Thyroid gland (tissue), 4 donors: ENCODE measurements at regions not wholly inside any gene's neighbourhood (a gene's known extent, or its start where the extent isn't known, plus 50 kb on each side); places are given as distances from the start of the nearest gene placed in this dataset.

Experiments
- DNase-seq, 2 donors: peaks; one replicate each; pipeline ENCODE4 v3.0.0-alpha.2; 2019
- H3K27ac ChIP-seq, 3 donors: fragments of 200-600 bp; sonication (generic); 1 replicate in 2 of 3; 2 replicates in 1 of 3; pipeline ENCODE4 v1.5.1; 2016 to 2019; ENCODE audit warnings: mild to moderate bottlenecking in 1 of 3, moderate library complexity in 1 of 3
- H3K27me3 ChIP-seq: fragments of 200-600 bp; sonication (generic); one replicate; pipeline ENCODE4 v1.5.1; 2019
- H3K36me3 ChIP-seq, 2 donors: fragments of 200-600 bp; sonication (generic); one replicate each; pipeline ENCODE4 v1.5.1; 2016 to 2019
- H3K4me1 ChIP-seq, 2 donors: fragments of 200-600 bp; sonication (generic); one replicate each; pipeline ENCODE4 v1.5.1; 2017 to 2019
- H3K4me3 ChIP-seq, 3 donors: fragments of 200-600 bp; sonication (generic); replicated peaks in 1 of 3; 1 replicate in 2 of 3; 2 replicates in 1 of 3; pipeline ENCODE4 v1.5.1; 2016; ENCODE audit warnings: mild to moderate bottlenecking in 1 of 3
- H3K9me3 ChIP-seq: fragments of 200-600 bp; sonication (generic); one replicate; pipeline ENCODE4 v1.5.1; 2017
- POLR2A ChIP-seq, 2 donors: fragments of 450-650 bp; IDR thresholded peaks; one replicate each; pipeline ENCODE4 v1.6.1; 2017; ENCODE audit warnings: antibody characterized with exemption in 2 of 2, mild to moderate bottlenecking in 2 of 2, moderate library complexity in 1 of 2
- WGBS, 2 donors: methylation state at CpG; one replicate each; pipeline ENCODE4 v1.1.5; 2017; 5-methylcytosine and 5-hydroxymethylcytosine counted together
- intact Hi-C: fragments of 100-400 bp; cut with DNase I; formaldehyde crosslinking; loops from one replicate; pipeline ENCODE4 v1.15.1; 2023
- TF ChIP-seq, protein P1 (sequence below), 6 experiments: fragments of 200-600 bp in 3 of 6; fragments of 450-650 bp in 3 of 6; sonication (generic) in 3 of 6; IDR thresholded peaks; one replicate each; pipeline ENCODE4 v1.5.1; 2016 to 2019; ENCODE audit warnings: antibody characterized with exemption in 6 of 6, mild to moderate bottlenecking in 2 of 6, inconsistent platforms in 1 of 6, moderate library complexity in 1 of 6

DNA sequence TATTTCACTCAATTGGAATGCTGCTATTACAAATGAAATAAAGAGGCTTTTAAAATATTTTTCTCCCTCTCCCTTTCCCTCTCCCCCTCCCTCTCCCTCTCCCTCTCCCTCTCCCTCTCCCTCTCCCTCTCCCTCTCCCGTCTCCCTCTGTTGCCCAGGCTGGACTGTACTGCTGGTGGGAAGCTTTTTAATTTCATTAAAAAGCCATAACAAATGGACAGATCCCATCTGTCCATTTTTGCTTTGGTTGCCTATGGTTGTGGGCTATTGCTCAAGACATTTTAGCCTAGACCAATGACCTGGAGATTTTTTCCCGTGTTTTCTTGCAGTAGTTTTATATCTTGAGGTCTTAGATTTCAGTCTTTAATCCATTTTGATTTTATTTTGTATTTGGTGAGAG lies 107.2 kb upstream of the LRRC3B start:
- no peak for TF ChIP-seq POLR2A (IDR thresholded peaks at IDR 0.05)
- TF ChIP-seq, protein P1, sequence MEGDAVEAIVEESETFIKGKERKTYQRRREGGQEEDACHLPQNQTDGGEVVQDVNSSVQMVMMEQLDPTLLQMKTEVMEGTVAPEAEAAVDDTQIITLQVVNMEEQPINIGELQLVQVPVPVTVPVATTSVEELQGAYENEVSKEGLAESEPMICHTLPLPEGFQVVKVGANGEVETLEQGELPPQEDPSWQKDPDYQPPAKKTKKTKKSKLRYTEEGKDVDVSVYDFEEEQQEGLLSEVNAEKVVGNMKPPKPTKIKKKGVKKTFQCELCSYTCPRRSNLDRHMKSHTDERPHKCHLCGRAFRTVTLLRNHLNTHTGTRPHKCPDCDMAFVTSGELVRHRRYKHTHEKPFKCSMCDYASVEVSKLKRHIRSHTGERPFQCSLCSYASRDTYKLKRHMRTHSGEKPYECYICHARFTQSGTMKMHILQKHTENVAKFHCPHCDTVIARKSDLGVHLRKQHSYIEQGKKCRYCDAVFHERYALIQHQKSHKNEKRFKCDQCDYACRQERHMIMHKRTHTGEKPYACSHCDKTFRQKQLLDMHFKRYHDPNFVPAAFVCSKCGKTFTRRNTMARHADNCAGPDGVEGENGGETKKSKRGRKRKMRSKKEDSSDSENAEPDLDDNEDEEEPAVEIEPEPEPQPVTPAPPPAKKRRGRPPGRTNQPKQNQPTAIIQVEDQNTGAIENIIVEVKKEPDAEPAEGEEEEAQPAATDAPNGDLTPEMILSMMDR (IDR thresholded peaks at IDR 0.05): no peak
- Histone ChIP-seq H3K4me3 (no peak overlapping the region), H3K27me3 (no peaks in the 10 kb centered on the region), H3K9me3 (no peaks in the 10 kb centered on the region), H3K4me1 (no peaks in the 10 kb centered on the region), H3K27ac (no peak overlapping the region), H3K36me3 (no peaks in the 10 kb centered on the region)
- WGBS, 2 donors: 47 to 58% methylated on average over 2 of the region's 2 CpGs
- intact Hi-C loops: no loop called here
- DNase-seq: no peak

DNA sequence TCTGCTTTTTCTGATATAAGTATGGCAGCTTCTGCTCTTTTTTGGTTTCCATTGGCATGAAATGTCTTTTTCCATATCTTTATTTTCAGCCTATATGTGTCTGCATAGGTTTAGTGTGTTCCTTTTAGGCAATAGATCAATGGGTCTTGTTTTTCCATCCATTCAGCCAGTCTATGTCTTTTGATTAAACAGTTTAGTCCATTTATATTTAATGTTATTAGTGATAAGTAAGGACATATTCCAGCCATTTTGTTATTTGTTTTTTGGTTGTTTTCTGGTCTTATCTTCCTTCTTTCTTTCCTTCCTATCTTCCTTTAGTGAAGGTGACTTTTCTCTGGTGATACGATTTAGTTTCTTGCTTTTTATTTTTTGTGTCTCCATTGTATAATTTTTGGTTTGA lies 101.3 kb upstream of the LRRC3B start:
- no peak overlapping the region for H3K4me3 ChIP-seq
- TF ChIP-seq, protein P1 (IDR thresholded peaks at IDR 0.05): no peak
- TF ChIP-seq POLR2A (IDR thresholded peaks at IDR 0.05): no peak
- no peaks in the 10 kb centered on the region for H3K9me3 ChIP-seq
- H3K36me3 ChIP-seq: no peaks in the 10 kb centered on the region
- no peaks in the 10 kb centered on the region for H3K27me3 ChIP-seq
- 93 to 96% methylated on average over 1 of the region's 1 CpG for WGBS, 2 donors
- intact Hi-C loops: no loop called here
- no peak overlapping the region for H3K27ac ChIP-seq
- no peaks in the 10 kb centered on the region for H3K4me1 ChIP-seq
- DNase-seq: no peak

DNA sequence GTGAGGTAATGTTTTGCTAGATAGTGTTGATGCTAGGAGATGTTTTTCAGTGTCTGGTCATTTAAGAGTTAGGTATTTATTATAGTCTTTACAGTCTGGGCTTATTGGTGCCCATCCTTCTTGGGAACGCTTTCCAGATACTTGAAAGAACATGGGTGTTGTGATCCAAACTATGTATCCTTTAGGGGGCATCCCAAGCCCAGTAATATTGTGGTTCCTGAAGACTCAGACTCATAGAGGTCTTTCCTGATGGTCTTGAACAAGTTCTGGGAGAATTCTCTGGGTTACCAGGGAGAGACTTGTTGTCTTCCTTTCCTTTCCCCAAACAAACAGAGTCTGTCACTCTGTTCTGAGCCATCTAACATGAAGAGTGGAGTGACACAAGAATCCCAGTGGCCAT lies 99.7 kb upstream of the LRRC3B start:
- WGBS, 2 donors: 82 to 88% methylated on average over 1 of the region's 1 CpG
- Histone ChIP-seq H3K36me3 (no peaks in the 10 kb centered on the region), H3K9me3 (no peaks in the 10 kb centered on the region), H3K27me3 (no peaks in the 10 kb centered on the region), H3K4me3 (no peak overlapping the region), H3K4me1 (no peaks in the 10 kb centered on the region), H3K27ac (no peak overlapping the region)
- TF ChIP-seq, protein P1 (IDR thresholded peaks at IDR 0.05): no peak
- no peak for TF ChIP-seq POLR2A (IDR thresholded peaks at IDR 0.05)
- intact Hi-C loops: no loop called here
- DNase-seq: no peak

DNA sequence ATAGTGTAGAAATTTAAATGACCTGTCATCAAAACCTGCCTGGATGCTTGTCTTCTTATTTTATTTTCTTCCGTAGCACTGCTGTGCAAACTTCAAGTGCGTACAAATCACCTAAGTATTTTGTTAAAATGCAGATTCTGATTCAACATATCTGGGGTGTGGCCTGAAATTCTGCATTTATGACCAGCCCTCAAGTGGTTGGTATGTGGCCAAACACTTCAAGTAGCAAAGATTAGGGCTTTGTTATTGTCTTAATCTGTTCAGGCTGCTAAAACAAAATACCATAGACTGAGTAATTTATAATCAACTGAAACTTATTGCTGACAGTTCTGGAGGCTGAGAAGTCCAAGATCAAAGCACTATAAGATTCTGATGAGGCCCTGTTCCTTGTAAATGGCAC lies 97.6 kb upstream of the LRRC3B start:
- Histone ChIP-seq H3K27me3 (no peaks in the 10 kb centered on the region), H3K4me3 (no peak overlapping the region), H3K4me1 (no peaks in the 10 kb centered on the region), H3K36me3 (no peaks in the 10 kb centered on the region), H3K27ac (no peak overlapping the region), H3K9me3 (no peaks in the 10 kb centered on the region)
- DNase-seq: no peak
- intact Hi-C loops: no loop called here
- TF ChIP-seq, protein P1 (IDR thresholded peaks at IDR 0.05): no peak
- WGBS, 2 donors: 93 to 97% methylated on average over 2 of the region's 2 CpGs

DNA sequence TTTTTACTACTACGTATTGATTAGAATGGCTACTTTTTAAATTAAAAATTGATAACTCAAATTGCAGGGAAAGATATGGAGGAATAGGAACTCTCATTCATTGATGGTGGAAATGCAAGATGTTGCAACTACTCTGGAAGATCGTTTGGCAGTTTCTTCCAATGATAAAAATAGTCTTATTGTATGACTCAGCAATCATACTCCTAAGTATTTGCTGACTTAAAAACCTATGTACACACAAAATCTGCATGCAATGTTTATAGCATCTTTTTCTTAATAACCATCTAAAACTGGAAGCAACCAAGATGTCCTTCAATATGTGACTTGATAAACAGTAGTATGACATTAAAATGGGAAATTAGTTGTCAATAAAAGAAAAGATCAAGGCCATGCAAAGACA lies 87.4 kb upstream of the LRRC3B start:
- Histone ChIP-seq H3K36me3 (no peaks in the 10 kb centered on the region), H3K27ac (no peak overlapping the region), H3K4me1 (no peaks in the 10 kb centered on the region), H3K27me3 (no peaks in the 10 kb centered on the region), H3K4me3 (no peak overlapping the region), H3K9me3 (no peaks in the 10 kb centered on the region)
- DNase-seq: no peak
- TF ChIP-seq, protein P1 (IDR thresholded peaks at IDR 0.05): no peak
- TF ChIP-seq POLR2A (IDR thresholded peaks at IDR 0.05): no peak
- intact Hi-C loops: no loop called here
- WGBS, 2 donors: 38 to 73% methylated on average over 2 of the region's 2 CpGs
